ENCODE measurements at regions not wholly inside any gene's neighbourhood (a gene's known extent, or its start where the extent isn't known, plus 50 kb on each side); places are given as distances from the start of the nearest gene placed in this dataset.
"Not testable (repeated sequence)": the region's sequence is repeated elsewhere in the genome, so short reads cannot be mapped to it uniquely, and the experiment has no call there.

DNA sequence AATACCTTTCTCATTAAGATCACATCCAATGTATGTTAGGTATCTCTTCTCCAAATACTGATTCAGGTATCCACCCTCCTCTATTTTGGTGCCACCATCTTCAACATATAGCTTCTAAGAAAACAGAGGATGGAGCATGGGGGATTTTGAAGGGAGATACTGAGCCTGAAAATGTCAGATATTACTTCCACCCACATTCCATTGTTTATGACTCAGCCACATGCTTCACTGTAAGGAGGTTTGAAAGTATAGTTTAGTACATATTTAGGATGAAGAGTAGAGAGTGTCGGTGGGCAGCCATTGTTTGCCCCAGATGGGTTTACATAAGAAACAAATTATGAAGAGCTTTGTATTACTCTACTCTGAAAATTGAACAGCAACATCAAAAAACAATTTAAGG is 286.7 kb downstream of the TFAP2B start:
- no peaks in the 10 kb centered on the region for H3K9me3 Mint-ChIP-seq (ENCODE audit: low read depth)
- H3K4me1 Mint-ChIP-seq (ENCODE audit: low read depth) = no peaks in the 10 kb centered on the region
- H3K27ac Mint-ChIP-seq = no peak overlapping the region
- no peak overlapping the region for H3K4me3 Mint-ChIP-seq
- H3K36me3 Mint-ChIP-seq = no peaks in the 10 kb centered on the region
- H3K27me3 Mint-ChIP-seq = no peaks in the 10 kb centered on the region

DNA sequence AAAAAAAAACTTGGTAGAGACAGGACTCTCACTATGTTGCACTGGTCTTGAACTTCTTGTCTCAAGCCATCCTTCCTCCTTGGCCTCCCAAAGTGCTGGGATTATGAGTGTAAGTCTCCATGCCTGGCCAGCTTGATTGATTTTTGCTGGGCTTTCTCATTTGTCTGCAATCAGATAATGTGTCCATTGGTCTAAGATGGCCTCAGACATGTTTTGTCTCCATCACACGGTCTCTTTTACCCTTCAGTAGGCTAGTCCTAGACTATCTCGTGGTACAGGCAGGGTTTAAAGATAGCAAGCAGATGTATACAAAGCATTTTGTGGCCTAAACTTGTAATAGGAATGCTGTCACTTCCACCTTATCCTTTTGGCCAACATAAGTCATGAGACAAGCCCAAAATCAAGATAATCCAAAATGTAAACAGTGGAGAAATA is 289.1 kb downstream of the TFAP2B start:
- Mint-ChIP-seq H3K27ac (no peak overlapping the region), H3K36me3 (no peaks in the 10 kb centered on the region), H3K27me3 (no peaks in the 10 kb centered on the region), H3K4me1 (ENCODE audit: low read depth) (no peaks in the 10 kb centered on the region), H3K9me3 (ENCODE audit: low read depth) (no peaks in the 10 kb centered on the region), H3K4me3 (no peak overlapping the region)

DNA sequence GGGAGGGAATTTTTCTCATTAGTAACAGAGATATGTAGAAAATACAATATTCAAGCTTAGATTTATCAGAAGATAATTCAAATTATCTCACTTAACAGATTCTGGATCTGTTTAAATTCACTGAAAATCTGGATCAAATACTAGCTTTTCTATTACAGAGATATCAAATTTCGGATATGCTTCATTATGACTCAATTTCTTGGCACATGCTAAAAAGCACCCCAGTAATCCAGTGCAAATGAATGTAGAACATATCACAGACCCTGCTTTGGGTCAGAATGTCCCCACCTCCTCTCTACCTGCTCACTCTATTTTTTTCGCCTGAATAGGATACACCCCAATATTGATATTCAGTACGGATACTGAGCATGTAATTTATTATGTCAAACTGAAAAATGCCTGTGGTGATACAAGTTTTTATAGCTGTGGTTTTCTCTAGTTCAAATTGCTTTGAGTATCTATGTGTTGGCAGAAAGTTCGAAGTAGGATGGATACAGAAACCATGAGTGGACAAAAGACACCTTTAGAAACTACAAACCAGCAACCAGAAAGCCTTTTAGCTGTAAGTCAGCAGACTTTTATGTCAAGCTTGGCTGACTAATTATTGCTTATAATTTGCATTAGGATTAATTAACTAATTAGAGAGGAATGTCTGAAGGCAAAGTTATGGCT is 290.0 kb downstream of the TFAP2B start:
- H3K27ac Mint-ChIP-seq = no peak overlapping the region
- H3K4me1 Mint-ChIP-seq (ENCODE audit: low read depth) = no peaks in the 10 kb centered on the region
- no peaks in the 10 kb centered on the region for H3K36me3 Mint-ChIP-seq
- no peak overlapping the region for H3K4me3 Mint-ChIP-seq
- no peaks in the 10 kb centered on the region for H3K27me3 Mint-ChIP-seq
- H3K9me3 Mint-ChIP-seq (ENCODE audit: low read depth) = no peaks in the 10 kb centered on the region

DNA sequence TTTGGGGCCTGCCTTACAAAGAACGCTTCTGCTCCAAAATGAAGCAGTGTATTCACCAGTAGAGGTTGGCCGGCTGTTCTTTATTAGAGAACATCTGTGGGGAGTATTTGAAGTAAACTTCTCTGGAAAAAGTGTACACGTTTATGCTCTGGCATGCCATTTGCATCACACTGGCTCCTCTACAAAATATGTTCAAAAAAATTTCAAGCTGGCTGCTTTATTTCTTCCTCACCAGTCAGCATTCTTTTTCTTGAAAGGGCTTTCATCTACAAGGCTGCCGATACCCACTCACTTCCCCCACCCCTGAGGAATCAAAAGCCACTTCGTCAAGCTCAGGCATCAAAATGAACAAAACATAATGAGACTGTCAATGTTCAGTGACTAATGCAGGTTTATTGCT is 294.1 kb downstream of the TFAP2B start:
- no peak overlapping the region for H3K4me3 Mint-ChIP-seq
- no peaks in the 10 kb centered on the region for H3K27me3 Mint-ChIP-seq
- H3K4me1 Mint-ChIP-seq (ENCODE audit: low read depth) = no peaks in the 10 kb centered on the region
- H3K36me3 Mint-ChIP-seq = no peaks in the 10 kb centered on the region
- no peaks in the 10 kb centered on the region for H3K9me3 Mint-ChIP-seq (ENCODE audit: low read depth)
- H3K27ac Mint-ChIP-seq = no peak overlapping the region

DNA sequence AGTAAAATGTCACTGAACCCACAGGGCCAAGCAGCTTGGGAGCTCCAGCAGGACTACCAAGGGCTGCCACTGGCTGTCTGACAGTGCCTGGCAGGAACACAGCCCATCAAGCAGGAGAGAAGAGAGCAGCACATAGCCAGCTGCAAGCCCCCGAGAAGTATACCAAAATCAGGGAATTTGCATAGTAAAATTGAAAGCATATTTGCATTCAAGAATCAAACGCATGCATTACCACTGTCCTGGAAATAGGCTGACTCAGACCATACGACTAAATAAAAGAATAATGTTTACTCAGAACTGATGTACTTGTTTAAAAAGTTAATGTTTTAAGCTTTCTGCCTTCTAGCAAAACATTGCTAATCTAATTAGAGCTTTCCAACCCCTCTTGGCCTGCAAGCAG is 298.1 kb downstream of the TFAP2B start:
- Mint-ChIP-seq H3K4me3 (no peak overlapping the region), H3K9me3 (ENCODE audit: low read depth) (no peaks in the 10 kb centered on the region), H3K36me3 (no peaks in the 10 kb centered on the region), H3K27me3 (no peaks in the 10 kb centered on the region), H3K4me1 (ENCODE audit: low read depth) (no peaks in the 10 kb centered on the region), H3K27ac (no peak overlapping the region)

DNA sequence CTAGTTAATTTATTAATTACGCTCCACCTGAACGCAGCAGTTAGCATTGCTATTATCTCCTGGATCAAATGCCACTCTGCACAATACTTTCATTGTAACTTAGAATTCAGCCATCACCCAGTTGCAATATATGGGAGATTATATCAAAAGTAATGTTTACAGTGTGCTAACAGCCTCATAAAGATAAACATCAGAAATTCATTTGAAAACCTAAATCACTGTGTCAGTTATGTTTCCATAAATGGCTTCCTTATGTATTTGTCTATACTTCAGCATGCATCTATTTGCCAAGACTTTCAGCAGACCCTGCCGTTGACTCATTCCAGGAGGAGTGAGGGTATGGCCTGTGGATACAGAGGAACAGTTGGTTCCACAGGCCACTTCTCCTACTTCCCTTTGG is 300.1 kb downstream of the TFAP2B start:
- Mint-ChIP-seq H3K27ac (no peak overlapping the region), H3K36me3 (no peaks in the 10 kb centered on the region), H3K27me3 (no peaks in the 10 kb centered on the region), H3K4me3 (no peak overlapping the region), H3K9me3 (ENCODE audit: low read depth) (peaks cover 5% of the 10 kb centered on the region), H3K4me1 (ENCODE audit: low read depth) (no peaks in the 10 kb centered on the region)

DNA sequence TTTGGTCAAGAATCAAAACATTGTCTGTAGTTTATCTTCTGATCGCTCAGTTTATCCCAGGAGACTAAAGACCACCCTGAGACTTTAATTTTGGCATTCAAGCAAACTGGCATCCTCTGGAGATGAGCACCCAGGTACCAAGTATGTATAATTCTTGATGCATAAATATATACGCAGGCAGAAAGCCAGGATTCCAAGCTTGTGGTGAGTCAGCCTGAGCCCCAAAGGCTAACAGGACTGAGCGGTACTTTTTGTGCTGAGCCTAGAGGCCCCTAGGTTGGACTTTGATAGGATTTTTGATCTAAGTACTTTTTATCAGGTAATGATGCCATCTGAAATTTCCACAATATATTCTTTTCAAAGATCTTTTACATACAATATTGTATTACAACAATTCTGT is 301.3 kb downstream of the TFAP2B start:
- H3K27ac Mint-ChIP-seq = no peak overlapping the region
- no peaks in the 10 kb centered on the region for H3K36me3 Mint-ChIP-seq
- H3K27me3 Mint-ChIP-seq = no peaks in the 10 kb centered on the region
- no peaks in the 10 kb centered on the region for H3K4me1 Mint-ChIP-seq (ENCODE audit: low read depth)
- H3K9me3 Mint-ChIP-seq (ENCODE audit: low read depth) = peaks cover 5% of the 10 kb centered on the region
- H3K4me3 Mint-ChIP-seq = no peak overlapping the region

DNA sequence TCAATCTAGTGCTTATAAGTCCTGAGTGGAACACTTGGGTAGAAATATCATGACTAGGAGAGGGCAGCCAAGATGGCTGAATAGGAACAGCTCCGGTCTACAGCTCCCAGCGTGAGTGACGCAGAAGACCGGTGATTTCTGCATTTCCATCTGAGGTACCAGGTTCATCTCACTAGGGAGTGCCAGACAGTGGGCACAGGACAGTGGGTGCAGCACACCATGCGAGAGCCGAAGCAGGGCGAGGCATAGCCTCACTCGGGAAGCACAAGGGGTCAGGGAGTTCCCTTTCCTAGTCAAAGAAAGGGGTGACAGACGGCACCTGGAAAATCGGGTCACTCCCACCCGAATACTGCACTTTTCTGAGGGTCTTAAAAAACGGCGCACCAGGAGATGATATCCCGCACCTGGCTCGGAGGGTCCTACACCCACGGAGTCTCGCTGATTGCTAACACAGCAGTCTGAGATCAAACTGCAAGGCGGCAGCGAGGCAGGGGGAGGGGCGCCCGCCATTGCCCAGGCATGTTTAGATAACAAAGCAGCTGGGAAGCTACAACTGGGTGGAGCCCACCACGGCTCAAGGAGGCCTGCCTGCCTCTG is 302.8 kb downstream of the TFAP2B start:
- H3K36me3 Mint-ChIP-seq; H3K9me3 Mint-ChIP-seq (ENCODE audit: low read depth); H3K4me1 Mint-ChIP-seq (ENCODE audit: low read depth); H3K27ac Mint-ChIP-seq; H3K4me3 Mint-ChIP-seq; H3K27me3 Mint-ChIP-seq: not testable (repeated sequence)

DNA sequence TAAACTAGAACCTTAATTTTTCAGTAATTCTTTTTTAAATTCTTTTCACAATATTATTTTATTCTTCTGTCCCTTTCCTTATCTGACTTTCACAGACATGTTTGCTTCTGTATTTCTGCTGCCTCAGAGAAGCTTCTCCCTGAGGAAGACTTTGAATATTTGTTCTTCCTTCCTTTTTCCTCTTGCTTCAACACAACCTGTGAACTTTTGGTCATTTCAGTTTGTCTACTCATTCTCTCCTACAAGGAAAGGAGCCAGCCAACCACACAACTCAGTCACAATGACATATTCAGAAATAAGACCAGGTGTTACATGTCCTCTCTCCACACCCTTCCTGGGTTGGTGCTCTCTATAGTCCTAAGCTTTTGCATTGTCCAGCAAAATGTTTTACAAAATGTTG is 310.4 kb downstream of the TFAP2B start:
- Mint-ChIP-seq H3K36me3 (no peaks in the 10 kb centered on the region), H3K9me3 (ENCODE audit: low read depth) (peaks cover 4% of the 10 kb centered on the region), H3K4me1 (ENCODE audit: low read depth) (no peaks in the 10 kb centered on the region), H3K4me3 (no peak overlapping the region), H3K27me3 (no peaks in the 10 kb centered on the region), H3K27ac (no peak overlapping the region)

DNA sequence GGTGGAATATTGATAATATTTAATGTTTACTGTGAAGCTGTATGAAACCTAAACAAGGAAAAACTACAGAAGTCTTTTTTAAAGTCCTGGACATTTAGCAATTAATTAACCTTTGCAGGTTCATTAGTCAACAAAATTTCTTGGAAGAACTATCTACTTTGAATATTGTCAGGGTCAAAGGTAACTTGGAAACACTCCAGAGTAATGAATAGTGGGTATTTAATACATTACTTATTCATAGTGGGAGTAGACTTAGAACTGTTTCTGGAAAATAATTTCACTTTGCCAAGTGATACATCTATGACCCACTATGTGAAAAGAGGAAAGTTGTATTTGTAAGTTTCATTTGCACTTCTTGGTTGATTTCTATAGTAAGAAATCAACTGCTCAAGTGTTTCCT is 319.1 kb downstream of the TFAP2B start:
- Mint-ChIP-seq H3K4me1 (ENCODE audit: low read depth) (no peaks in the 10 kb centered on the region), H3K4me3 (no peak overlapping the region), H3K27ac (no peak overlapping the region), H3K9me3 (ENCODE audit: low read depth) (no peaks in the 10 kb centered on the region), H3K27me3 (no peaks in the 10 kb centered on the region), H3K36me3 (no peaks in the 10 kb centered on the region)

DNA sequence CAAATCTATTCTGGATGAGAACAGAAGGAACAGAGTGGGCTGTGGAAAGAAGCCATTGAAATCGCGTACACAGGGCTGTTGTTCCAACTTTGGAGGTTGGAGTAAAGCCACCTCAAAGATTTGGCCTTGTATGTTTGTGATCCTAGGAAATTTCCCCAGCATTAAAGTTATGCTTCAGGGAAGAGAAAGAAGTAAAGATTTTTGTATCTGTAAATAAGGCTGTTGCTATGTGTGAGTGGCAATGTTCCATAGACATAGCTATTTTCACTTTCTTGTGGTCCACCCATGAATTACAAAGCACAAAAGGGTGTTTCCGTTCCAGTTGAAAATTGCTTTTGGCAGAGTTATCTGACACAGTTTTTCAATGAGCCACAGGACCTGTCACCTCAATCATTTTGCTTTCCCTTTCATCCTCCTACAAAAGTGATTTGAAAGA is 321.3 kb downstream of the TFAP2B start:
- Mint-ChIP-seq H3K27ac (no peak overlapping the region), H3K27me3 (no peaks in the 10 kb centered on the region), H3K4me3 (no peak overlapping the region)

DNA sequence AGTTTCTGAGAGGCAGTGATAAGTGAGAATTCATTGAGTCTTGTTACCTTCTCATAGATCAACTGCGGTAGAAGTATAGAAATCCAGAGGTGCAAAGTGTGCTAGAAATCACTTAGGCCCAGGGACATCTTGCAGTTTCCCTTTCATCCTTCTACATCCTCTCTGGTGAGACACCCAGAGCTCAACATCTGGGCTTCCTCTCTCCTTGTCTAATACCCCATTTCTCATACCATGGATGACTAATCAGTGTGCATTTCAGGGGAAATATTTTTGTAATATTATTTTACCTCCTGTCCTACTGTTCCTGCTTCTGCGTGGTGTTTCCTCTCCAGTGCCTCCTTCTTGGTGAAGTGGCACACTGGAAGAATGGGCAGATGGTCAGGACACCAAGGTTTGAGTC is 322.4 kb downstream of the TFAP2B start:
- no peaks in the 10 kb centered on the region for H3K36me3 Mint-ChIP-seq
- no peak overlapping the region for H3K4me3 Mint-ChIP-seq
- H3K27ac Mint-ChIP-seq = no peak overlapping the region
- no peaks in the 10 kb centered on the region for H3K27me3 Mint-ChIP-seq
- no peaks in the 10 kb centered on the region for H3K4me1 Mint-ChIP-seq (ENCODE audit: low read depth)
- peaks cover 4% of the 10 kb centered on the region for H3K9me3 Mint-ChIP-seq (ENCODE audit: low read depth)

More for the DNA sequence above, 321.3 kb downstream of the TFAP2B start:
- Mint-ChIP-seq H3K9me3 (ENCODE audit: low read depth) (no peaks in the 10 kb centered on the region), H3K4me1 (ENCODE audit: low read depth) (no peaks in the 10 kb centered on the region), H3K36me3 (no peaks in the 10 kb centered on the region)

DNA sequence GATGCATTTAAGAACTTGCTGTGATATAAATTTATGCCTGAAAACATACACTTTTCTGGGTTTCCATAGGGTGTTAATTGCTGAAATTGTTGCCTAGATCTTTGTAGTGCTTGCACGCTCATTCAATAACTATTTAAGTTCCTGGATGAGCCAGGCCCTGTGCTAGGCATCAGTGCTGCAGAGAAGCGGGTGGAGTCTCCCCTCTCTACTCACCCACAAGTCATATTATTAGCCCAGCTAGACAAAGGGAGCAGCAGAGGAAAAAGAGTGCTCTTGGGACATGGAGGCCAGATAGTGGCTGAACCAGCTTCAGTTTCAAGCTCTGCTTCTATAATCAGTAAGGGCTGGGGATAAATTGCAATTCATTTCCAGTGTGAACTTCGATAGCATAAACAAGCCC is 329.1 kb downstream of the TFAP2B start:
- H3K9me3 Mint-ChIP-seq (ENCODE audit: low read depth) = peaks cover 11% of the 10 kb centered on the region
- H3K36me3 Mint-ChIP-seq = no peaks in the 10 kb centered on the region
- no peaks in the 10 kb centered on the region for H3K4me1 Mint-ChIP-seq (ENCODE audit: low read depth)
- H3K4me3 Mint-ChIP-seq = no peak overlapping the region
- no peak overlapping the region for H3K27ac Mint-ChIP-seq
- H3K27me3 Mint-ChIP-seq = no peaks in the 10 kb centered on the region

DNA sequence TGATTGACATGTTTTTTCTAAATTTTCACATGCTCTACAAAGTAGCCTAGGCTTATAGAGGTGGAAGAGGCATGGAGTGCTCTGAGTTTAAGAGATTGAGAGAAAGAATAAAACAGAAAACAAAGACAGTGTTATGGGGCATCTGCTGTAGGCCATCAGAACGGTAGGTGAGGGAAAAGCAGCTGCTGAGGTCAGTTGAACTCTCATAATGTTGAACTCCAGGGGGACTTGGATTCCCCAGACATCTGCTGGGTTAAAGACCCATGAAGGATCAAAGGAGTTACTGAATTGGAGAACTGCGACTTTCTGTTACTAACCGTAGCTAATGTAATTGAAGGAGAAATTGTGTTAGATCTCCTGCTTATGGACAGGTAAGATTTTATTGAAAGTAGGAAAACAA is 333.9 kb downstream of the TFAP2B start:
- Mint-ChIP-seq H3K9me3 (ENCODE audit: low read depth) (no peaks in the 10 kb centered on the region), H3K27ac (no peak overlapping the region)

DNA sequence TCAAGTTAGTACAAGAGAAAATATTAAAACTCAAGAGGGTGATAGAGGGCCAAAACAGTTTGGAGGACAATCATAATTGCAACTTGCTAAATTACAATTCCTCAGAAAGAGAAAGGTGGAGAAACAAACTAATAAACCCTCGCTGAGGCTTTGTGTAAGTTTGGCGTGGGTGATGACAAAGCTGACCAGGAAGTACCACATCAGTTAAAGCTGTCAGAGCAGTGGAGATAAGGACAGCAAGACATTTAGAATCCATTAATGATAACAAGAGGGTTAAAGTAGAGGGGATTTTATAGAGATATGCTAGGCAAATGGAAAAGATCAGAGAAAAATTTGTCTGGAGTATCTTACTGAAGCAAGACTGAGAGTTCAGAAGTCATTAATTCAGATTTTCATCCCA is 334.4 kb downstream of the TFAP2B start:
- no peak overlapping the region for H3K27ac Mint-ChIP-seq
- no peaks in the 10 kb centered on the region for H3K27me3 Mint-ChIP-seq
- no peaks in the 10 kb centered on the region for H3K36me3 Mint-ChIP-seq
- H3K9me3 Mint-ChIP-seq (ENCODE audit: low read depth) = no peaks in the 10 kb centered on the region
- no peak overlapping the region for H3K4me3 Mint-ChIP-seq
- no peaks in the 10 kb centered on the region for H3K4me1 Mint-ChIP-seq (ENCODE audit: low read depth)

More for the DNA sequence above, 333.9 kb downstream of the TFAP2B start:
- Mint-ChIP-seq H3K4me1 (ENCODE audit: low read depth) (no peaks in the 10 kb centered on the region), H3K27me3 (no peaks in the 10 kb centered on the region), H3K4me3 (no peak overlapping the region), H3K36me3 (no peaks in the 10 kb centered on the region)

DNA sequence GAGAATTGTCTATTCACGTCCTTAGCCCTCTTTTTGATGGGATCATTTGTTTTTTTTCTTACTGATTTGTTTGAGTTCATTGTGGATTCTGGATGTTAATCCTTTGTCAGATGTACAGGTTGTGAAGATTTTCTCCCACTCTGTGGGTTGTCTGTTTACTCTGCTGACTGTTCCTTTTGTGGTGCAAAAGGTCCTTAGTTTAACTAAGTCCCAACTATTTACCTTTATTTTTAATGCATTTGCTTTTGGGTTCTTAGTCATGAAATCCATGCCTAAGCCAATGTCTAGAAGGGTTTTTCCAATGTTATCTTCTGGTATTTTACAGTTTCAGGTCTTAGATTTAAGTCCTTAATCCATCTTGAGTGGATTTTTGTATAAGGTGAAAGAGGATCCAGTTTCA is 336.3 kb downstream of the TFAP2B start:
- not testable (repeated sequence) for H3K9me3 Mint-ChIP-seq (ENCODE audit: low read depth); H3K27ac Mint-ChIP-seq; H3K36me3 Mint-ChIP-seq; H3K27me3 Mint-ChIP-seq; H3K4me1 Mint-ChIP-seq (ENCODE audit: low read depth); H3K4me3 Mint-ChIP-seq

Data from activated naive CD8-positive, alpha-beta T cell (primary cell).